Epithelial cell of proximal tubule (primary cell): ENCODE measurements at regions not wholly inside any gene's neighbourhood (a gene's known extent, or its start where the extent isn't known, plus 50 kb on each side); places are given as distances from the start of the nearest gene placed in this dataset.

Experiments
- DNase-seq: peaks from one replicate; pipeline ENCODE4 v3.0.0-alpha.2; 2011; ENCODE audit warnings: low read depth
- H3K4me3 ChIP-seq: 2 replicates; pipeline ENCODE4 v1.5.1; 2011; ENCODE audit warnings: low read depth, mild to moderate bottlenecking, low read length
- CTCF ChIP-seq: conservative IDR thresholded peaks from 2 replicates; pipeline ENCODE4 v1.5.1; 2012; ENCODE audit warnings: low read depth, mild to moderate bottlenecking, low read length

GRCh38 chr3:94607778-94608177, 544.9 kb downstream of the NSUN3 start:
- no peak for TF ChIP-seq CTCF
- no peak overlapping the region for H3K4me3 ChIP-seq
- no peak for DNase-seq

DNA sequence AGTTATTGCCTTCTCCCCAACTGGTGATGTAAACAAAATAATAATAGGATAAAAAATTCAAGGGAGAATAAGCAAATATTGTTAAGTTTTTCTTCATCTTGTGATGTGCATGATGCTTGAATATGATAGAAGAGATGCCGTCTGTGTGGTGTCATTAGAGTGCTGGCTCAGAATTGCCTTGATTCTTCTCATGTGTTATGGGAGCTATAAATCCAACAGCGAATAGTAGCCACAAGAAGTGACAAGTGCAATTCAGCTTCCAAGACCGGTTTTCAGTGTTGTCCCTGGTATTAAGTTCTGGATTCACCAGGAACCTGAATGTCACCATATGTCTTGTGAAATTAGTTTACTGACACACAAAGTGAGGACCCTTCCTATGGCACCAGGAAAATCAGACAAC, 547.0 kb downstream of the NSUN3 start:
- no peak for DNase-seq
- H3K4me3 ChIP-seq = no peak overlapping the region
- TF ChIP-seq CTCF = no peak

- H3K4me3 ChIP-seq = no peak overlapping the region
- no peak for DNase-seq
- no peak for TF ChIP-seq CTCF
Measured at GRCh38 chr3:94611596-94611995, 548.7 kb downstream of the NSUN3 start.

DNA sequence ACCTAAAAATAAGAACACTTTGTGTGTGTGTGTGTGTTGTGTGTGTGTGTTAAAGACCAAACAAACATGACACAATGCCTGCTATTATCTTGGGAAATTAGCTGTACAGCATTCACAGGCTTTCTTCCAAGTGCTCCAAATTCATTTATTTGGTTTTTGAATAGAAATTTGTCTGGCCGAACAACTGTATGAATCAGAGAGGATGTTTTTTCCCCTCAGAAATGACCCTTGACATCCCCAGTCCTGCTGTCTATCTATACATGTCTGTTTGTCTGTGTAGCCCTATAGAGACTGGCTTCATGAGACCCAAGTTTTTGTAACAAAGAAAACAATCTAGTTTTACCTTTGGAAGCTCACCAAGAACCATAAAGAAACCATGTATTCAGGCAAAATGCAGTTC, 549.8 kb downstream of the NSUN3 start:
- no peak for DNase-seq
- H3K4me3 ChIP-seq = no peak overlapping the region
- no peak for TF ChIP-seq CTCF

DNA sequence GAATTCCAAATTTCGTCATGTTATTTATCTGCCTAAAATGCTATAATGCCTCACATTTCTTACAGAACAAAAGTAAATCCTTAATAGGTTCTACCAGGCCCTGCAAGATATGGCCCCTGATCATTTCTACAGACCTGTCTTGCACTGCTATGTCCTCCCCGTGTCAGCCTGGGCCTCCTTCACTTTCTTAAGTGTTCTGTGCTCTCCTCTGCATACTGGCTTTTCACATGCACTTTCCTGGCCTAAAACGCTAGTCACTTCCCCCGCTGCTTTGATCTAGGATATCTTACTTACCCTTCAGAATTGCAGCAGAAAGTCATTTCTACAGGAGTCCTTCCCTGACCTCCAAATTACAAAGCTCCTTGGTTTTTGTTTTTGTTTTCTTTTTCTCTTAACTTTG, 551.3 kb downstream of the NSUN3 start:
- DNase-seq = no peak
- H3K4me3 ChIP-seq = no peak overlapping the region
- TF ChIP-seq CTCF = no peak

DNA sequence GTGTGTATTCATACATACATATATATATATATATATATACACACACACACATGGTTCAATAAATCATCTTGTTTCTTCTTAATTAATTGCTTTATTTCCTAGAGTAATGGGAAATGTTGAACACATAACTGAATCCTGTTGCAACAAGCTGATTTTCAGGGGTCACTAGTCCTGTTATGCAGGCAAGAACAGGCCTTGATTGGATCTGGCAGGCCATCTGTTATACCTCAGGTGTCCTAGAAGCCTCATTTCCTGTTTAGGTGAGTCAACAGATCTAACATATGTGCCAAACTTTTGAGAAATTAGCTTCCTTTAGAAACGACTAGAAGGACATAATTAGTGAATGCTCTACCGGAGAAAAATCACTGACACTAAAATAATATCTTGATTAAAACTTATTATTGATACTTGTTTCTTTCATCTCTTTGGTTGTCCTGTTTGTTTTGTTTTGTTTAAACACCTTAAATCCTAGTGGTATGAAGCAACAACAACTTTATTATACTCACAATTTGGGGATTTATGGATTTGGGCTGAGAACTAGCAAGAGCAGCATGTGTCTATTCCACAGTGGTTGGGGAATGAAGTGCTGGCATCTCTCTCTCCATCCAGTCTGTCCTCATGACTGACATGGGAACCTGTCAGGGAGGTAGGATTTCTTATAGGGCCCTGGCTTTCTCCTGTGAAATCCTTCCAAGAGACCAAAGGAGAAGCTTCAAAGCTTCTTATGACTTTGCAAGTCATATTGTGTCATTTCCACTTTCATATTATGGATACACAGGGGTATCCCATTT, 552.6 kb downstream of the NSUN3 start:
- H3K4me3 ChIP-seq = no peak overlapping the region
- TF ChIP-seq CTCF = no peak
- DNase-seq = peak; percentile 3

GRCh38 chr3:94616833-94617232, 554.0 kb downstream of the NSUN3 start:
- TF ChIP-seq CTCF = no peak
- no peak overlapping the region for H3K4me3 ChIP-seq
- no peak for DNase-seq
